HEK293 (cell line): ENCODE measurements at regions not wholly inside any gene's neighbourhood (a gene's known extent, or its start where the extent isn't known, plus 50 kb on each side); places are given as distances from the start of the nearest gene placed in this dataset.

Source experiments
- KLF1 ChIP-seq: fragments of 450-650 bp; formaldehyde crosslinking; IDR thresholded peaks from 2 replicates; pipeline ENCODE4 v1.5.1; 2016; ENCODE audit warnings: missing biosample characterization, missing genetic modification characterization
- ZBTB7A ChIP-seq: fragments of 450-650 bp; formaldehyde crosslinking; IDR thresholded peaks from 2 replicates; pipeline ENCODE4 v1.5.1; 2016; ENCODE audit warnings: low read depth, missing biosample characterization, missing genetic modification characterization
- ZNF274 ChIP-seq, 2 experiments: fragments of 200-500 bp in 1 of 2; fragments of 450-650 bp in 1 of 2; sonication (Bioruptor generic) in 1 of 2; formaldehyde crosslinking in 1 of 2; IDR thresholded peaks; 2 replicates each; pipeline versions ENCODE4 v1.5.1 to v1.6.1; 2014 to 2016; ENCODE audit warnings: borderline replicate concordance in 1 of 2, inconsistent platforms in 1 of 2, low read length in 1 of 2, missing biosample characterization in 1 of 2, missing genetic modification characterization in 1 of 2
- ZNF530 ChIP-seq: fragments of 450-650 bp; formaldehyde crosslinking; IDR thresholded peaks from 2 replicates; pipeline ENCODE4 v1.5.1; 2016; ENCODE audit warnings: low read depth, missing biosample characterization, missing genetic modification characterization
- ZSCAN30 ChIP-seq: fragments of 450-650 bp; IDR thresholded peaks from 2 replicates; pipeline ENCODE4 v1.5.1; 2018; ENCODE audit warnings: missing biosample characterization, mild to moderate bottlenecking, missing genetic modification characterization, moderate library complexity
- TF ChIP-seq, protein P1 (sequence below): fragments of 450-650 bp; formaldehyde crosslinking; IDR thresholded peaks from 2 replicates; pipeline ENCODE4 v1.5.1; 2016; ENCODE audit warnings: missing biosample characterization, missing genetic modification characterization
- TF ChIP-seq, protein P2 (sequence below): fragments of 450-650 bp; formaldehyde crosslinking; IDR thresholded peaks from 2 replicates; pipeline ENCODE4; 2016; ENCODE audit warnings: missing biosample characterization, missing genetic modification characterization
- TF ChIP-seq, protein P3 (sequence below): fragments of 450-650 bp; formaldehyde crosslinking; IDR thresholded peaks from 2 replicates; pipeline ENCODE4 v1.5.1; 2016; ENCODE audit warnings: missing biosample characterization, missing genetic modification characterization, low read depth

DNA sequence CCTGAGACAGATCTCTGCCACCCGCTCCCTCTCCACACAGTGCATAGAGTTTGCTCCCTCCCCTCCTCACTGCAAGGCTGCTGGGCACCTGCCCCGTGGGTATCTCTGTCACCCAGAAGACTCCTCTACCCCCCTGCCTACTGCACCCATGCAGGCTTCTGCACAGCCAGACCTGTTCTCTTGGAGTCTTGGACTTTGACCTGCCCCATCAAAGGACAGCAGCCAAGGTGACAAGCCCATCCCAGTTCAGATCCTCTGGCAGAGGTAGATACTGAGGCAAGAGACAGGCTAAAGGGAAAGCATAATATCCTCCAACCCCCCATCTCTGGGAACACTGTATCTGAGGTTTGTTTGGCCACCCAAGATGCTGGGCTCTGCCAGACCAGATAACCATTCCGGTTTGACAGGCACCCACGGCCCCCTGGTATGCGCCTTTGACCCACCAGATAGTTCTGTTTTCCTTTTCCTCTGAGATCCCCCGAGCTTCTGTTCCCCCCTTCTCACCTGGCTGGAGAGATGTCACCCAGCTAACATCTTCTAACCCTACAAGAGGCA is 239.6 kb downstream of the SOX9 start:
- TF ChIP-seq, protein P1, sequence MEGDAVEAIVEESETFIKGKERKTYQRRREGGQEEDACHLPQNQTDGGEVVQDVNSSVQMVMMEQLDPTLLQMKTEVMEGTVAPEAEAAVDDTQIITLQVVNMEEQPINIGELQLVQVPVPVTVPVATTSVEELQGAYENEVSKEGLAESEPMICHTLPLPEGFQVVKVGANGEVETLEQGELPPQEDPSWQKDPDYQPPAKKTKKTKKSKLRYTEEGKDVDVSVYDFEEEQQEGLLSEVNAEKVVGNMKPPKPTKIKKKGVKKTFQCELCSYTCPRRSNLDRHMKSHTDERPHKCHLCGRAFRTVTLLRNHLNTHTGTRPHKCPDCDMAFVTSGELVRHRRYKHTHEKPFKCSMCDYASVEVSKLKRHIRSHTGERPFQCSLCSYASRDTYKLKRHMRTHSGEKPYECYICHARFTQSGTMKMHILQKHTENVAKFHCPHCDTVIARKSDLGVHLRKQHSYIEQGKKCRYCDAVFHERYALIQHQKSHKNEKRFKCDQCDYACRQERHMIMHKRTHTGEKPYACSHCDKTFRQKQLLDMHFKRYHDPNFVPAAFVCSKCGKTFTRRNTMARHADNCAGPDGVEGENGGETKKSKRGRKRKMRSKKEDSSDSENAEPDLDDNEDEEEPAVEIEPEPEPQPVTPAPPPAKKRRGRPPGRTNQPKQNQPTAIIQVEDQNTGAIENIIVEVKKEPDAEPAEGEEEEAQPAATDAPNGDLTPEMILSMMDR (tag by site-specific recombination): no peak
- TF ChIP-seq ZBTB7A (no peak), KLF1 (tag by site-specific recombination) (no peak), ZSCAN30 (tag by site-specific recombination) (no peak), ZNF530 (no peak), ZNF274 (IDR thresholded peaks at IDR 0.05; ENCODE audit: low read length) (no peak), ZNF274 (tag by site-specific recombination; IDR thresholded peaks at IDR 0.05; ENCODE audit: borderline replicate concordance) (no peak)
- TF ChIP-seq, protein P2, sequence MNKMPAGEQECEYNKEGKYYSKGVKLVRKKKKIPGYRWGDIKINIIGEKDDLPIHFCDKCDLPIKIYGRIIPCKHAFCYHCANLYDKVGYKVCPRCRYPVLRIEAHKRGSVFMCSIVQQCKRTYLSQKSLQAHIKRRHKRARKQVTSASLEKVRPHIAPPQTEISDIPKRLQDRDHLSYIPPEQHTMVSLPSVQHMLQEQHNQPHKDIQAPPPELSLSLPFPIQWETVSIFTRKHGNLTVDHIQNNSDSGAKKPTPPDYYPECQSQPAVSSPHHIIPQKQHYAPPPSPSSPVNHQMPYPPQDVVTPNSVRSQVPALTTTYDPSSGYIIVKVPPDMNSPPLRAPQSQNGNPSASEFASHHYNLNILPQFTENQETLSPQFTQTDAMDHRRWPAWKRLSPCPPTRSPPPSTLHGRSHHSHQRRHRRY (tag by site-specific recombination): no peak
- TF ChIP-seq, protein P3, sequence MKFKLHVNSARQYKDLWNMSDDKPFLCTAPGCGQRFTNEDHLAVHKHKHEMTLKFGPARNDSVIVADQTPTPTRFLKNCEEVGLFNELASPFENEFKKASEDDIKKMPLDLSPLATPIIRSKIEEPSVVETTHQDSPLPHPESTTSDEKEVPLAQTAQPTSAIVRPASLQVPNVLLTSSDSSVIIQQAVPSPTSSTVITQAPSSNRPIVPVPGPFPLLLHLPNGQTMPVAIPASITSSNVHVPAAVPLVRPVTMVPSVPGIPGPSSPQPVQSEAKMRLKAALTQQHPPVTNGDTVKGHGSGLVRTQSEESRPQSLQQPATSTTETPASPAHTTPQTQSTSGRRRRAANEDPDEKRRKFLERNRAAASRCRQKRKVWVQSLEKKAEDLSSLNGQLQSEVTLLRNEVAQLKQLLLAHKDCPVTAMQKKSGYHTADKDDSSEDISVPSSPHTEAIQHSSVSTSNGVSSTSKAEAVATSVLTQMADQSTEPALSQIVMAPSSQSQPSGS (tag by site-specific recombination): no peak
